IgD-negative memory B cell (primary cell): ENCODE measurements at regions not wholly inside any gene's neighbourhood (a gene's known extent, or its start where the extent isn't known, plus 50 kb on each side); places are given as distances from the start of the nearest gene placed in this dataset.

ENCODE experiments used
- H3K27ac Mint-ChIP-seq, 3 donors: one replicate each; pipeline ENCODE4 v1.8.0; 2020 to 2022; ENCODE audit warnings: mild to moderate bottlenecking in 3 of 3, mixed read lengths in 3 of 3, moderate library complexity in 1 of 3
- H3K27me3 Mint-ChIP-seq: one replicate; pipeline ENCODE4 v1.8.0; 2021; ENCODE audit warnings: mixed read lengths
- H3K36me3 Mint-ChIP-seq: one replicate; pipeline ENCODE4 v1.8.0; 2020; ENCODE audit warnings: mild to moderate bottlenecking, mixed read lengths
- H3K4me1 Mint-ChIP-seq, 3 donors: one replicate each; pipeline ENCODE4 v1.8.0; 2020 to 2022; ENCODE audit warnings: mixed read lengths in 3 of 3, mild to moderate bottlenecking in 1 of 3
- H3K4me3 Mint-ChIP-seq, 4 donors: one replicate each; pipeline ENCODE4 v1.8.0; 2020 to 2022; ENCODE audit warnings: mild to moderate bottlenecking in 4 of 4, mixed read lengths in 4 of 4, moderate library complexity in 3 of 4
- H3K9me3 Mint-ChIP-seq, 3 donors: one replicate each; pipeline ENCODE4 v1.8.0; 2020 to 2021; ENCODE audit warnings: mixed read lengths in 3 of 3, mild to moderate bottlenecking in 1 of 3

GRCh38 chrX:68894142-68894512 is 65.3 kb downstream of the EFNB1 start:
- no peaks in the 10 kb centered on the region for H3K9me3 Mint-ChIP-seq
- peaks cover 8% of the 10 kb centered on the region for H3K27me3 Mint-ChIP-seq
- H3K36me3 Mint-ChIP-seq: peaks cover 1% of the 10 kb centered on the region
- H3K27ac Mint-ChIP-seq: no peak overlapping the region
- peaks cover 0 to 2% (median 0%) of the 10 kb centered on the region in 3 donors for H3K4me1 Mint-ChIP-seq
- peak overlapping the region in 1 of 4 donors; percentile 60 for H3K4me3 Mint-ChIP-seq

GRCh38 chrX:68892651-68893050 is 63.8 kb downstream of the EFNB1 start:
- Mint-ChIP-seq H3K36me3 (peaks cover 1% of the 10 kb centered on the region), H3K4me3 (no peak overlapping the region), H3K4me1 (peaks cover 0 to 2% (median 0%) of the 10 kb centered on the region in 3 donors), H3K27ac (no peak overlapping the region), H3K9me3 (no peaks in the 10 kb centered on the region), H3K27me3 (peaks cover 8% of the 10 kb centered on the region)

GRCh38 chrX:68892134-68892533 is 63.3 kb downstream of the EFNB1 start:
- H3K4me1 Mint-ChIP-seq: peaks cover 0 to 2% (median 0%) of the 10 kb centered on the region in 3 donors
- no peaks in the 10 kb centered on the region for H3K36me3 Mint-ChIP-seq
- H3K9me3 Mint-ChIP-seq: no peaks in the 10 kb centered on the region
- peaks cover 8% of the 10 kb centered on the region for H3K27me3 Mint-ChIP-seq
- no peak overlapping the region for H3K27ac Mint-ChIP-seq
- H3K4me3 Mint-ChIP-seq: no peak overlapping the region
